ENCODE measurements at regions not wholly inside any gene's neighbourhood (a gene's known extent, or its start where the extent isn't known, plus 50 kb on each side); places are given as distances from the start of the nearest gene placed in this dataset.

DNA sequence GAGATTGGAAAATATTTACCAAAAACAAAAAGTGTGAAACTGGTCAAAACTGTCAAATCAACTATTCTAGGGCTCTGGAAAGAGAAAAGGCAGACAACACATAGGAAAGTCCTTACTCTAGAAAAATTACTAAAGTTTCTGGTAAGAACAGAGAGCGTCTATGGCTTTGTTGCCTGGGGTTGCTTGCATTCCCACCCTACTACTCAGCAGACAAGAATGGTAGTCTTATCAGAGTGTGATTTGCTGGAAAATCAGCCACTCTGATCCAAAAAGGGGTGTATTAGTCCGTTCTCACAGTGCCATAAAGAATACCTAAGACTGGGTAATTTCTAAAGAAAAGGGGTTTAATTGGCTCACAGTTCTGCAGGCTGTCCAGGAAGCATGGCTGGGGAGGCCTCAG is 50.3 kb upstream of the CDH20 start:
- DNase-seq: no peak

Data from DMS79 treated with DMSO at 0.1 percent for 48 hours (cell line).